ENCODE measurements at regions not wholly inside any gene's neighbourhood (a gene's known extent, or its start where the extent isn't known, plus 50 kb on each side); places are given as distances from the start of the nearest gene placed in this dataset.

DNA sequence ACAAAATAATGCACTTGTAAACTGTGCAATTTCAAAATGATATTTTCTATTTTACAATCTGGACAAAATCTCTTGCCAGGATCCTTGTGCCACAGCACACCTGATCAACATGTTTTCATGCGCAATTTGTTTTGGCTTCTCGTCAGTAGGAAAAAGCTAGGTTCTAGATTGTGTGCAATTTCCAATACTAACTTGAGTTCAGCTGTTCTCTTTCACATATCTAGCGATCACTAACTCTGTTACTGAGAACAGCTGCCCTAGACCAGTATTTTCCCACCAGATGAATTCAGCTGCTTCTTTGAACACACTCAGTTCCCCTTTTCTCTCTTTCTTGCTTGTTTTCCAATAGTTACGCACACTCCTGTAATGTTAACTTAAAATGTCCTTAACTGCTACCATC lies 131.2 kb downstream of the MAGEB5 start:
- Histone ChIP-seq H3K27me3 (no peaks in the 10 kb centered on the region), H3K27ac (no peak overlapping the region), H3K9me3 (no peaks in the 10 kb centered on the region), H3K36me3 (no peaks in the 10 kb centered on the region), H3K4me3 (no peak overlapping the region), H3K4me1 (no peaks in the 10 kb centered on the region)
- no peak for DNase-seq
- ATAC-seq: no peak
- intact Hi-C loops (cut with DNase I): no loop called here
- TF ChIP-seq, protein P1, sequence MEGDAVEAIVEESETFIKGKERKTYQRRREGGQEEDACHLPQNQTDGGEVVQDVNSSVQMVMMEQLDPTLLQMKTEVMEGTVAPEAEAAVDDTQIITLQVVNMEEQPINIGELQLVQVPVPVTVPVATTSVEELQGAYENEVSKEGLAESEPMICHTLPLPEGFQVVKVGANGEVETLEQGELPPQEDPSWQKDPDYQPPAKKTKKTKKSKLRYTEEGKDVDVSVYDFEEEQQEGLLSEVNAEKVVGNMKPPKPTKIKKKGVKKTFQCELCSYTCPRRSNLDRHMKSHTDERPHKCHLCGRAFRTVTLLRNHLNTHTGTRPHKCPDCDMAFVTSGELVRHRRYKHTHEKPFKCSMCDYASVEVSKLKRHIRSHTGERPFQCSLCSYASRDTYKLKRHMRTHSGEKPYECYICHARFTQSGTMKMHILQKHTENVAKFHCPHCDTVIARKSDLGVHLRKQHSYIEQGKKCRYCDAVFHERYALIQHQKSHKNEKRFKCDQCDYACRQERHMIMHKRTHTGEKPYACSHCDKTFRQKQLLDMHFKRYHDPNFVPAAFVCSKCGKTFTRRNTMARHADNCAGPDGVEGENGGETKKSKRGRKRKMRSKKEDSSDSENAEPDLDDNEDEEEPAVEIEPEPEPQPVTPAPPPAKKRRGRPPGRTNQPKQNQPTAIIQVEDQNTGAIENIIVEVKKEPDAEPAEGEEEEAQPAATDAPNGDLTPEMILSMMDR (IDR thresholded peaks at IDR 0.05): no peak
- no peak for TF ChIP-seq POLR2A (IDR thresholded peaks at IDR 0.05)
- 72% methylated on average over 3 of the region's 4 CpGs for WGBS (ENCODE audit: insufficient coverage, low coverage, low lambda C conversion rate, missing lambda C conversion rate)

DNA sequence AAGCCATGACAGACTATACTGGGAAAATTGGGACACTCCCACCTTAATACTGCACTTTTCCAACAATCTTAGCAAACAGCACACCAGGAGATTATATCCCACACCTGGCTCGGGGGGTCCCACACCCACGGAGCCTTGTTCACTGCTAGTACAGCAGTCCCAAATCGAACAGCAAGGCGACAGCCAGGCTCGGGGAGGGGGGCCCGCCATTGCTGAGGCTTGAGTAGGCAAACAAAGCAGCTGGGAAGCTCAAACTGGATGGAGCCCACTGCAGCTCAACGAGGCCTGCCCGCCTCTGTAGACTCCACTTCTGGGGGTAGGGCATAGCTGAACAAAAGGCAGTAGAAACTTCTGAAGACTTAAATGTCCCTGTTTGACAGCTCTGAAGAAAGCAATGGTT lies 118.3 kb downstream of the MAGEB5 start:
- Histone ChIP-seq H3K4me1 (no peaks in the 10 kb centered on the region), H3K27me3 (no peaks in the 10 kb centered on the region), H3K9me3 (no peaks in the 10 kb centered on the region), H3K36me3 (no peaks in the 10 kb centered on the region), H3K27ac (no peak overlapping the region), H3K4me3 (no peak overlapping the region)
- 40% methylated on average over 1 of the region's 8 CpGs for WGBS (ENCODE audit: insufficient coverage, low coverage, low lambda C conversion rate, missing lambda C conversion rate)
- DNase-seq: peak in 1 of 3 donors; percentile 25
- intact Hi-C loops (cut with DNase I): no loop called here
- ATAC-seq: no peak
- TF ChIP-seq, protein P1 (IDR thresholded peaks at IDR 0.05): no peak
- TF ChIP-seq POLR2A (IDR thresholded peaks at IDR 0.05): no peak

- TF ChIP-seq, protein P1 (IDR thresholded peaks at IDR 0.05): no peak
- no peak for TF ChIP-seq POLR2A (IDR thresholded peaks at IDR 0.05)
- Histone ChIP-seq H3K4me3 (no peak overlapping the region), H3K9me3 (no peaks in the 10 kb centered on the region), H3K27me3 (no peaks in the 10 kb centered on the region), H3K27ac (no peak overlapping the region), H3K36me3 (no peaks in the 10 kb centered on the region), H3K4me1 (no peaks in the 10 kb centered on the region)
- ATAC-seq: no peak
- DNase-seq: no peak
- intact Hi-C loops (cut with DNase I): no loop called here
- WGBS (ENCODE audit: insufficient coverage, low coverage, low lambda C conversion rate, missing lambda C conversion rate): 32% methylated on average over 3 of the region's 3 CpGs
Observed at GRCh38 chrX:26328608-26329319, 112.8 kb downstream of the MAGEB5 start.

DNA sequence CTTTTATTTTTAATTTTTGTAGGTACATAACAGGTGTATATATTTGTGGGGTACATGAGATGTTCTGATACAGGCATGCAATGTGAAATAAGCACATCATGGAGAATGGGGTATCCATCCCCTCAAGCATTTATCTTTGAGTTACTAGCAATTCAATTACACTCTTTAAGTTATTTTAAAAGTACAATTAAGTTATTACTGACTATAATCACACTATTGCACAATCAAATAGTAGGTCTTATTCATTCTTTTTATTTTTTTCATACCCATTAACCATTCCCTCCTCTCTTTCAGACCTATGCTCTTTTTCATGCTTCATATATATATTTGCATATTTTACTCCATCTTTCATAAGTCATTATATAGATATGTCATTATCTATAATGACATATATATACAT lies 93.3 kb downstream of the MAGEB5 start:
- intact Hi-C loops (cut with DNase I): no loop called here
- no peaks in the 10 kb centered on the region for H3K27me3 ChIP-seq
- H3K9me3 ChIP-seq: no peaks in the 10 kb centered on the region
- ATAC-seq: no peak
- TF ChIP-seq, protein P1 (IDR thresholded peaks at IDR 0.05): no peak
- TF ChIP-seq POLR2A (IDR thresholded peaks at IDR 0.05): no peak
- no peak for DNase-seq
- H3K4me1 ChIP-seq: no peaks in the 10 kb centered on the region
- H3K27ac ChIP-seq: no peak overlapping the region
- no peaks in the 10 kb centered on the region for H3K36me3 ChIP-seq
- no peak overlapping the region for H3K4me3 ChIP-seq

- Histone ChIP-seq H3K9me3 (no peaks in the 10 kb centered on the region), H3K27ac (no peak overlapping the region), H3K4me3 (no peak overlapping the region), H3K27me3 (no peaks in the 10 kb centered on the region), H3K36me3 (no peaks in the 10 kb centered on the region), H3K4me1 (no peaks in the 10 kb centered on the region)
- WGBS (ENCODE audit: insufficient coverage, low coverage, low lambda C conversion rate, missing lambda C conversion rate): 30% methylated on average over 1 of the region's 1 CpG
- ATAC-seq (no peak), DNase-seq (no peak)
- TF ChIP-seq, protein P1 (IDR thresholded peaks at IDR 0.05): no peak
- no peak for TF ChIP-seq POLR2A (IDR thresholded peaks at IDR 0.05)
- intact Hi-C loops (cut with DNase I): no loop called here
Observed at GRCh38 chrX:26295425-26295824, 79.5 kb downstream of the MAGEB5 start.
